GM23248 (cell line): ENCODE measurements at regions not wholly inside any gene's neighbourhood (a gene's known extent, or its start where the extent isn't known, plus 50 kb on each side); places are given as distances from the start of the nearest gene placed in this dataset.

Experiments
- DNase-seq: peaks from one replicate; pipeline ENCODE4 v3.0.0-alpha.2; 2015
- H2AFZ ChIP-seq: fragments of 200-600 bp; sonication (generic); 2 replicates; pipeline ENCODE4 v1.6.1; 2016; ENCODE audit warnings: antibody characterized with exemption
- H3F3A ChIP-seq: fragments of 200-600 bp; sonication (generic); 2 replicates; pipeline ENCODE4 v1.6.1; 2016; ENCODE audit warnings: mild to moderate bottlenecking, antibody characterized with exemption, mixed run types; ENCODE audit not compliant: insufficient read depth
- H3K27ac ChIP-seq: fragments of 200-600 bp; sonication (generic); 2 replicates; pipeline ENCODE4 v1.5.1; 2016; ENCODE audit warnings: mild to moderate bottlenecking
- H3K27me3 ChIP-seq: fragments of 200-600 bp; sonication (generic); replicated peaks from 2 replicates; pipeline ENCODE4 v1.6.1; 2016; ENCODE audit warnings: mild to moderate bottlenecking; ENCODE audit not compliant: insufficient read depth
- H3K36me3 ChIP-seq: fragments of 200-600 bp; sonication (generic); 2 replicates; pipeline ENCODE4 v1.6.1; 2016; ENCODE audit warnings: low read depth, mild to moderate bottlenecking
- H3K4me1 ChIP-seq: fragments of 200-600 bp; sonication (generic); 2 replicates; pipeline ENCODE4 v1.6.1; 2016; ENCODE audit warnings: mild to moderate bottlenecking; ENCODE audit not compliant: insufficient read depth
- H3K4me2 ChIP-seq: fragments of 200-600 bp; sonication (generic); one replicate; pipeline ENCODE4 v1.6.1; 2016; ENCODE audit warnings: mild to moderate bottlenecking; ENCODE audit not compliant: unreplicated experiment
- H3K4me3 ChIP-seq: fragments of 200-600 bp; sonication (generic); 2 replicates; pipeline ENCODE4 v1.5.1; 2016; ENCODE audit warnings: mild to moderate bottlenecking
- H3K79me2 ChIP-seq: fragments of 200-600 bp; sonication (generic); 2 replicates; pipeline ENCODE4 v1.6.1; 2016; ENCODE audit warnings: mild to moderate bottlenecking; ENCODE audit not compliant: insufficient read depth
- H3K9ac ChIP-seq: fragments of 200-600 bp; sonication (generic); 2 replicates; pipeline ENCODE4 v1.6.1; 2016; ENCODE audit warnings: mild to moderate bottlenecking
- H3K9me2 ChIP-seq: fragments of 200-600 bp; sonication (generic); 2 replicates; pipeline ENCODE4 v1.6.1; 2016; ENCODE audit warnings: mixed run types, mild to moderate bottlenecking, moderate library complexity; ENCODE audit not compliant: insufficient read depth
- H3K9me3 ChIP-seq: fragments of 200-600 bp; sonication (generic); one replicate; pipeline ENCODE4 v1.6.1; 2017; ENCODE audit warnings: low read depth
- H4K20me1 ChIP-seq: fragments of 200-600 bp; sonication (generic); 2 replicates; pipeline ENCODE4 v1.6.0; 2016; ENCODE audit not compliant: insufficient read depth
- EZH2 ChIP-seq: fragments of 200-600 bp; sonication (generic); IDR thresholded peaks from 2 replicates; pipeline ENCODE4 v1.6.1; 2018; ENCODE audit warnings: antibody characterized with exemption, mild to moderate bottlenecking; ENCODE audit not compliant: insufficient read depth, poor library complexity, severe bottlenecking
- EZH2phosphoT487 ChIP-seq: fragments of 200-600 bp; sonication (generic); IDR thresholded peaks from 2 replicates; pipeline ENCODE4 v1.6.1; 2018; ENCODE audit warnings: antibody characterized with exemption, moderate library complexity, mild to moderate bottlenecking, low read depth; ENCODE audit not compliant: insufficient read depth
- WGBS, 2 experiments: methylation state at CpG; one replicate each; pipeline ENCODE4 v1.1.6; 2015 to 2017; ENCODE audit warnings: low lambda C conversion rate in 2 of 2, low coverage in 1 of 2; ENCODE audit errors: missing lambda C conversion rate in 2 of 2; 5-methylcytosine and 5-hydroxymethylcytosine counted together
- in situ Hi-C: fragments of 300-500 bp; cut with MboI; formaldehyde crosslinking; loops from 2 replicates; pipeline ENCODE4 v1.15.0; 2020

GRCh38 chr19:31970027-31970461 lies 375.4 kb upstream of the ZNF507 start:
- H3K36me3 ChIP-seq = no peaks in the 10 kb centered on the region
- DNase-seq = no peak
- no peaks in the 10 kb centered on the region for H3F3A ChIP-seq
- TF ChIP-seq EZH2 = no peak
- TF ChIP-seq EZH2phosphoT487 = no peak
- no peaks in the 10 kb centered on the region for H3K27me3 ChIP-seq
- no peaks in the 10 kb centered on the region for H3K79me2 ChIP-seq
- H2AFZ ChIP-seq = no peak overlapping the region
- H3K4me3 ChIP-seq = no peak overlapping the region
- in situ Hi-C loops = no loop called here
- H3K4me2 ChIP-seq = no peak overlapping the region
- H4K20me1 ChIP-seq = no peaks in the 10 kb centered on the region
- no peaks in the 10 kb centered on the region for H3K9me2 ChIP-seq
- H3K27ac ChIP-seq = no peak overlapping the region
- 5 to 6% methylated on average over 2 of the region's 2 CpGs for WGBS, 2 experiments
- H3K9me3 ChIP-seq = no peaks in the 10 kb centered on the region
- H3K4me1 ChIP-seq = no peaks in the 10 kb centered on the region
- no peak overlapping the region for H3K9ac ChIP-seq

GRCh38 chr19:31974290-31974689 lies 371.1 kb upstream of the ZNF507 start:
- 27 to 35% methylated on average over 4 of the region's 4 CpGs for WGBS, 2 experiments
- Histone ChIP-seq H3K4me2 (no peak overlapping the region), H2AFZ (no peak overlapping the region), H3K9me3 (no peaks in the 10 kb centered on the region), H3K4me1 (no peaks in the 10 kb centered on the region), H3K4me3 (no peak overlapping the region), H3K79me2 (no peaks in the 10 kb centered on the region), H3K9ac (no peak overlapping the region), H3K9me2 (no peaks in the 10 kb centered on the region), H3K36me3 (no peaks in the 10 kb centered on the region), H4K20me1 (no peaks in the 10 kb centered on the region), H3F3A (no peaks in the 10 kb centered on the region), H3K27ac (no peak overlapping the region), H3K27me3 (no peaks in the 10 kb centered on the region)
- DNase-seq = no peak
- TF ChIP-seq EZH2 = no peak
- no peak for TF ChIP-seq EZH2phosphoT487
- in situ Hi-C loops = no loop called here

- Histone ChIP-seq H2AFZ (no peak overlapping the region), H3K9me2 (no peaks in the 10 kb centered on the region), H3K4me2 (no peak overlapping the region), H3K9me3 (no peaks in the 10 kb centered on the region), H4K20me1 (no peaks in the 10 kb centered on the region), H3F3A (no peaks in the 10 kb centered on the region), H3K79me2 (no peaks in the 10 kb centered on the region), H3K4me1 (no peaks in the 10 kb centered on the region), H3K27me3 (no peaks in the 10 kb centered on the region), H3K4me3 (no peak overlapping the region), H3K27ac (no peak overlapping the region), H3K36me3 (no peaks in the 10 kb centered on the region), H3K9ac (no peak overlapping the region)
- in situ Hi-C loops = no loop called here
- TF ChIP-seq EZH2 = no peak
- no peak for TF ChIP-seq EZH2phosphoT487
- 60 to 63% methylated on average over 4 of the region's 4 CpGs for WGBS, 2 experiments
- DNase-seq = no peak
Measured at GRCh38 chr19:31974941-31975340, 370.5 kb upstream of the ZNF507 start.

GRCh38 chr19:31975461-31975860 lies 369.9 kb upstream of the ZNF507 start:
- in situ Hi-C loops = no loop called here

More at GRCh38 chr19:31975461-31975860, 369.9 kb upstream of the ZNF507 start:
- H3F3A ChIP-seq = no peaks in the 10 kb centered on the region
- H2AFZ ChIP-seq = no peak overlapping the region
- H3K27ac ChIP-seq = no peak overlapping the region
- TF ChIP-seq EZH2phosphoT487 (no peak), EZH2 (no peak)
- H3K9me3 ChIP-seq = no peaks in the 10 kb centered on the region
- H3K4me1 ChIP-seq = no peaks in the 10 kb centered on the region
- H3K4me3 ChIP-seq = no peak overlapping the region
- no peaks in the 10 kb centered on the region for H4K20me1 ChIP-seq
- no peaks in the 10 kb centered on the region for H3K36me3 ChIP-seq
- no peaks in the 10 kb centered on the region for H3K9me2 ChIP-seq
- 27 to 48% methylated on average over 4 of the region's 4 CpGs for WGBS, 2 experiments
- no peaks in the 10 kb centered on the region for H3K27me3 ChIP-seq
- DNase-seq = no peak
- no peak overlapping the region for H3K4me2 ChIP-seq
- no peak overlapping the region for H3K9ac ChIP-seq
- H3K79me2 ChIP-seq = no peaks in the 10 kb centered on the region
